ENCODE measurements at regions not wholly inside any gene's neighbourhood (a gene's known extent, or its start where the extent isn't known, plus 50 kb on each side); places are given as distances from the start of the nearest gene placed in this dataset.

DNA sequence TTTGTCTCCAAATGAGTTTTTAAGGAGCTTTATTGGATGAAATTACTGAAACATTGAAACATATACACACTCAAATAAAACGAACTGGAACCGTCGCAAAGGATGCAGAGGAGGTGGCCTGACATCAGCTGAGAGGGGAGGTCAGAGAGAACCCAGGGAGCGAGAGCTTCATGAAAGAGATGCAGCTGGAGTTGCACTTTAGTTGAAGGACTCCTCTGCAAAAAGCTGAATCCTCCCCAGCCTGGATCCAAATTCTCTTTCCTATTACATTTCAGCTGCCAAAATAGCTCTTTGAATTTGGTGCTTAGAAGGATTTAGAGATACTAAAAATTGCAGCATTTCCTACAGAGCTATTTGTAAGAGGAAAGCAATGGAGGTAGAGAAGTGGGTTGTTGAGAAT lies 140.0 kb upstream of the DPP6 start:
- no peak for TF ChIP-seq POLR2A (IDR thresholded peaks at IDR 0.05)
- TF ChIP-seq, protein P1, sequence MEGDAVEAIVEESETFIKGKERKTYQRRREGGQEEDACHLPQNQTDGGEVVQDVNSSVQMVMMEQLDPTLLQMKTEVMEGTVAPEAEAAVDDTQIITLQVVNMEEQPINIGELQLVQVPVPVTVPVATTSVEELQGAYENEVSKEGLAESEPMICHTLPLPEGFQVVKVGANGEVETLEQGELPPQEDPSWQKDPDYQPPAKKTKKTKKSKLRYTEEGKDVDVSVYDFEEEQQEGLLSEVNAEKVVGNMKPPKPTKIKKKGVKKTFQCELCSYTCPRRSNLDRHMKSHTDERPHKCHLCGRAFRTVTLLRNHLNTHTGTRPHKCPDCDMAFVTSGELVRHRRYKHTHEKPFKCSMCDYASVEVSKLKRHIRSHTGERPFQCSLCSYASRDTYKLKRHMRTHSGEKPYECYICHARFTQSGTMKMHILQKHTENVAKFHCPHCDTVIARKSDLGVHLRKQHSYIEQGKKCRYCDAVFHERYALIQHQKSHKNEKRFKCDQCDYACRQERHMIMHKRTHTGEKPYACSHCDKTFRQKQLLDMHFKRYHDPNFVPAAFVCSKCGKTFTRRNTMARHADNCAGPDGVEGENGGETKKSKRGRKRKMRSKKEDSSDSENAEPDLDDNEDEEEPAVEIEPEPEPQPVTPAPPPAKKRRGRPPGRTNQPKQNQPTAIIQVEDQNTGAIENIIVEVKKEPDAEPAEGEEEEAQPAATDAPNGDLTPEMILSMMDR (IDR thresholded peaks at IDR 0.05): no peak
- no peak for TF ChIP-seq POLR2AphosphoS5 (IDR thresholded peaks at IDR 0.05)
